ENCODE measurements at regions not wholly inside any gene's neighbourhood (a gene's known extent, or its start where the extent isn't known, plus 50 kb on each side); places are given as distances from the start of the nearest gene placed in this dataset.

DNA sequence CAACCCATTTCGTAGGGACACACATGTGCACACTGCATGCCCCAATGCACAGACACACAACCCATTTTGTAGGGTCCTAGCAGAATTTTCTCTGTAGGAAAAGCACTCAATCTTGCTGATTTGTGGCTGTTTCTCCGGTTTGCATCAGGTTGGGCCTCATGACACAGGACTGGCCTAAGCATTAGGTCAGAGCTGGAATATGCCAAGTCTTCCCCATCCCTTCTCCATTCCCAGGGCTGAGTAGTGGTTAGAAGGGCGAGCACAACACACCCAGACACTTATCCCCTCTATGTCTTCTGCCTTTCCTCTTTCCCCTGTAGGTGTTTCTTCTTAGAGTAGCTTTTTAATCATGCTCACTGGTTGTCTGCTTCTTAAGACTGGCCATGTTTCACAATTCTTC lies 295.9 kb downstream of the SOX11 start:
- TF ChIP-seq, protein P1, sequence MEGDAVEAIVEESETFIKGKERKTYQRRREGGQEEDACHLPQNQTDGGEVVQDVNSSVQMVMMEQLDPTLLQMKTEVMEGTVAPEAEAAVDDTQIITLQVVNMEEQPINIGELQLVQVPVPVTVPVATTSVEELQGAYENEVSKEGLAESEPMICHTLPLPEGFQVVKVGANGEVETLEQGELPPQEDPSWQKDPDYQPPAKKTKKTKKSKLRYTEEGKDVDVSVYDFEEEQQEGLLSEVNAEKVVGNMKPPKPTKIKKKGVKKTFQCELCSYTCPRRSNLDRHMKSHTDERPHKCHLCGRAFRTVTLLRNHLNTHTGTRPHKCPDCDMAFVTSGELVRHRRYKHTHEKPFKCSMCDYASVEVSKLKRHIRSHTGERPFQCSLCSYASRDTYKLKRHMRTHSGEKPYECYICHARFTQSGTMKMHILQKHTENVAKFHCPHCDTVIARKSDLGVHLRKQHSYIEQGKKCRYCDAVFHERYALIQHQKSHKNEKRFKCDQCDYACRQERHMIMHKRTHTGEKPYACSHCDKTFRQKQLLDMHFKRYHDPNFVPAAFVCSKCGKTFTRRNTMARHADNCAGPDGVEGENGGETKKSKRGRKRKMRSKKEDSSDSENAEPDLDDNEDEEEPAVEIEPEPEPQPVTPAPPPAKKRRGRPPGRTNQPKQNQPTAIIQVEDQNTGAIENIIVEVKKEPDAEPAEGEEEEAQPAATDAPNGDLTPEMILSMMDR (IDR thresholded peaks at IDR 0.05 in 2 of 3, conservative IDR thresholded peaks at IDR 0.05 in 1 of 3; ENCODE audit: borderline replicate concordance in 1 of 3, insufficient read depth in 1 of 3, low read depth in 2 of 3, low read length in 2 of 3), result no peak
- TF ChIP-seq ZNF274 (IDR thresholded peaks at IDR 0.05; ENCODE audit: low read depth, low read length) (no peak), POLR2A (IDR thresholded peaks at IDR 0.05; ENCODE audit: borderline replicate concordance, extremely low read depth, insufficient read depth, insufficient read length) (no peak), MAX (IDR thresholded peaks at IDR 0.05) (no peak)

Data from HCT116 (cell line).